ENCODE measurements at regions not wholly inside any gene's neighbourhood (a gene's known extent, or its start where the extent isn't known, plus 50 kb on each side); places are given as distances from the start of the nearest gene placed in this dataset.
A peak's percentile ranks its signal among the peaks of the same experiment; 100 is the strongest.
"Not testable (repeated sequence)": the region's sequence is repeated elsewhere in the genome, so short reads cannot be mapped to it uniquely, and the experiment has no call there.

DNA sequence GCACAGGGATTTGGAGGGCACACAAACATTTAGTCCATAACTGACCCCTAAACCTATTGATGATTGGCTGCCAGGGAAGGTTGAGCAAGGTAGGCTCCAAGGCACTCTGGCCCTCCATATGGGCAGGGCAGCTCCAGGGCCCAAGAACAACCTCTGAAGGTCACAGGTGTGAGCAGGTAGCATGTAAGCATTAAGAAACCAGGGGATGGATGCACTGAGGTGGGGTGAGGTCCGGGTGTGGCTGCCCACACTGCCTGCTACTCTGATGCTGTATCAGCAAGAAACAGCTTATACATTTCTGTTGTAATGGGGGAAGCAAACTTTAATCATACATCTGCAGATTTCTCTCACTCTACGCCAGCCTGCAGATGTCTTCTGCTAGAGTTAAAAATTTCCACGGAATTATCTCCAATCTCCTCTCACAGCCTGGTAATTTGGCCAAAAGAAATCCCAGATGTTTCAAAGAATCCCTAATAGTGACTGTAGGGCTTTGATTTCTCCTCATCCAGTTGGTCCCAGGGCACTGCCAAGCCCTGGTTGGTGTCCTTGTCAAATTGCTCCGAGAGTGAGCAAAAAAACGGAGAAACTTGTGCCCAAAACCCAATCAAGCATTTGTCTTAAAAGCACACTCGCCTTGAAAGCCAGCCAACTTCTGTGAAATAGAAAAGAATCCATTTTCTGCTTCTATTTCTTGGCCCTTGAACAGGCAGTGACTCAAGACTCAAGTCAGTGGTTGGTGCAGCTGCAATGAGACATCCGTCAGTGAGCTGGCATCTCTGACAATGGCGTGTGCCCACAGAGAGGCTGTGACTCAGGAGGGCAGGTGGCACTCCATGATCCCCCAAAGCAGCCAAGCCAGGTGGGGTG, 72.5 kb upstream of the MRI1 start:
- no peaks in the 10 kb centered on the region for H3K9me3 ChIP-seq (ENCODE audit: low read depth)
- H3K9ac ChIP-seq = no peak overlapping the region
- H4K20me1 ChIP-seq (ENCODE audit: insufficient read depth) = no peaks in the 10 kb centered on the region
- WGBS, 2 experiments (ENCODE audit: low coverage in 1 of 2, low lambda C conversion rate in 2 of 2, missing lambda C conversion rate in 2 of 2) = 6 to 12% methylated on average over 8 of the region's 8 CpGs
- no peaks in the 10 kb centered on the region for H3K79me2 ChIP-seq (ENCODE audit: insufficient read depth)
- H3K36me3 ChIP-seq (ENCODE audit: low read depth) = no peaks in the 10 kb centered on the region
- no peak overlapping the region for H3K4me2 ChIP-seq (ENCODE audit: unreplicated experiment)
- peak; percentile 89 for DNase-seq
- H3K27ac ChIP-seq = no peak overlapping the region
- H3K4me3 ChIP-seq = no peak overlapping the region
- peaks cover 12% of the 10 kb centered on the region; the same call in 1 of the 2 replicates for H3F3A ChIP-seq (ENCODE audit: insufficient read depth)
- no peak for TF ChIP-seq EZH2 (IDR thresholded peaks at IDR 0.05; ENCODE audit: insufficient read depth, poor library complexity, severe bottlenecking)
- TF ChIP-seq EZH2phosphoT487 (IDR thresholded peaks at IDR 0.05; ENCODE audit: insufficient read depth, low read depth) = no peak
- no peaks in the 10 kb centered on the region for H3K27me3 ChIP-seq (replicated peaks; ENCODE audit: insufficient read depth)
- H3K9me2 ChIP-seq (ENCODE audit: insufficient read depth) = no peaks in the 10 kb centered on the region
- peaks cover 9% of the 10 kb centered on the region; the same call in 1 of the 2 replicates for H3K4me1 ChIP-seq (ENCODE audit: insufficient read depth)
- H2AFZ ChIP-seq = no peak overlapping the region
- in situ Hi-C loops (cut with MboI) = no loop called here

- H3K36me3 ChIP-seq (ENCODE audit: low read depth) = no peaks in the 10 kb centered on the region
- H3K4me2 ChIP-seq (ENCODE audit: unreplicated experiment) = no peak overlapping the region
- in situ Hi-C loops (cut with MboI) = no loop called here
- H4K20me1 ChIP-seq (ENCODE audit: insufficient read depth) = no peaks in the 10 kb centered on the region
- peaks cover 9% of the 10 kb centered on the region; the same call in 1 of the 2 replicates for H3K4me1 ChIP-seq (ENCODE audit: insufficient read depth)
- 63 to 70% methylated on average over 3 of the region's 3 CpGs for WGBS, 2 experiments (ENCODE audit: low coverage in 1 of 2, low lambda C conversion rate in 2 of 2, missing lambda C conversion rate in 2 of 2)
- H3K27ac ChIP-seq = no peak overlapping the region
- no peak overlapping the region for H3K9ac ChIP-seq
- no peaks in the 10 kb centered on the region for H3K9me3 ChIP-seq (ENCODE audit: low read depth)
- H3K27me3 ChIP-seq (replicated peaks; ENCODE audit: insufficient read depth) = no peaks in the 10 kb centered on the region
- no peaks in the 10 kb centered on the region for H3K9me2 ChIP-seq (ENCODE audit: insufficient read depth)
- H2AFZ ChIP-seq = no peak overlapping the region
- H3F3A ChIP-seq (ENCODE audit: insufficient read depth) = peaks cover 12% of the 10 kb centered on the region; the same call in 1 of the 2 replicates
- TF ChIP-seq EZH2 (IDR thresholded peaks at IDR 0.05; ENCODE audit: insufficient read depth, poor library complexity, severe bottlenecking) = no peak
- no peak for TF ChIP-seq EZH2phosphoT487 (IDR thresholded peaks at IDR 0.05; ENCODE audit: insufficient read depth, low read depth)
- H3K79me2 ChIP-seq (ENCODE audit: insufficient read depth) = no peaks in the 10 kb centered on the region
- H3K4me3 ChIP-seq = no peak overlapping the region
- peak; percentile 51 for DNase-seq
These were observed 75.2 kb upstream of the MRI1 start for GRCh38 chr19:13689085-13689484.

DNA sequence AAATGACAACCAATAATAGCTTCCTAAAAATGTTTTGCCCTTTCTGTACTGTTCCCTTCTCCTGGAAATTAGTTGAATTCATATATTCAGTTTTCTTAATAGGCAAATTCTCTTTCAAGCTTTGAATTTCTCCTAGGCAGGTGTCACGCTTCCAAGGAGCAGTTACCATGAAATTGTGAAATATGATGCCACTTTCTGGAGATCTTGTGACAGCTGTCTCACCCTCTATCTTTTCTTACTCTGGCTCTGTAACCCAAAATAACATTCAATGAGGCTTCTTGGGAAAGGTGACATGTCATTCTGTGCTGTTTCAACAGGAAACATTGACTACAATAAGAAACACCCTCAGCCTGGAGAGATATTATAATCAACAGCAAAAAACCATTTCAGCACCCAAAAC, 80.3 kb upstream of the MRI1 start:
- H3F3A ChIP-seq (ENCODE audit: insufficient read depth) = no peaks in the 10 kb centered on the region
- no peak overlapping the region for H3K27ac ChIP-seq
- no peaks in the 10 kb centered on the region for H3K9me3 ChIP-seq (ENCODE audit: low read depth)
- DNase-seq = no peak
- H3K4me2 ChIP-seq (ENCODE audit: unreplicated experiment) = no peak overlapping the region
- no peak overlapping the region for H3K9ac ChIP-seq
- 25% methylated on average over 1 of the region's 1 CpG for WGBS, 2 experiments (ENCODE audit: low coverage in 1 of 2, low lambda C conversion rate in 2 of 2, missing lambda C conversion rate in 2 of 2)
- no peaks in the 10 kb centered on the region for H3K79me2 ChIP-seq (ENCODE audit: insufficient read depth)
- no peaks in the 10 kb centered on the region for H3K4me1 ChIP-seq (ENCODE audit: insufficient read depth)
- H2AFZ ChIP-seq = no peak overlapping the region
- TF ChIP-seq EZH2phosphoT487 (IDR thresholded peaks at IDR 0.05; ENCODE audit: insufficient read depth, low read depth) (no peak), EZH2 (IDR thresholded peaks at IDR 0.05; ENCODE audit: insufficient read depth, poor library complexity, severe bottlenecking) (no peak)
- H3K9me2 ChIP-seq (ENCODE audit: insufficient read depth) = no peaks in the 10 kb centered on the region
- no peaks in the 10 kb centered on the region for H4K20me1 ChIP-seq (ENCODE audit: insufficient read depth)
- no peaks in the 10 kb centered on the region for H3K36me3 ChIP-seq (ENCODE audit: low read depth)
- no peak overlapping the region for H3K4me3 ChIP-seq
- no peaks in the 10 kb centered on the region for H3K27me3 ChIP-seq (replicated peaks; ENCODE audit: insufficient read depth)
- in situ Hi-C loops (cut with MboI) = no loop called here

DNA sequence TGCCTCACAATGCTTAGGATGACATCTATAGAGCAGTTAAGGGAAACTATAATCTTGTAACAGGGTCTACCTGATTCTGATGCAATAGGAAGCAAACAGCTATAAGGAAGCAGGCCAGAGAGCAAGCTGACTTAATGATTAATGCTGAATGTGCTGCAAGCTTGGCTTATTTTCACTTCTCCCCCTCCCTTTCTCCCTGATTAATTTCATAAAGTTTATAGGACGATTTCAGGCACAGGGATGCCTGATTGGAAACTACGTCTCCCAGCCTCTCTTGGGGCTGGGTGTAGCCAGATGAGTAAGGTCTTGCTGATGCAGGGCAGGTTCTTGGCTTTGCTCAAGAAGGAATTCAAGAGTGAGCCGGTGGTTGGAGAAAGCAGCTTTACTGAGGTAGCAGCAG, 82.8 kb upstream of the MRI1 start:
- whole genome bisulfite sequencing, 2 experiments (ENCODE audit: low coverage in 1 of 2, low lambda C conversion rate in 2 of 2, missing lambda C conversion rate in 2 of 2) = 44 to 57% methylated on average over 3 of the region's 3 CpGs
- Histone ChIP-seq H3K27ac (no peak overlapping the region), H4K20me1 (ENCODE audit: insufficient read depth) (no peaks in the 10 kb centered on the region), H3K79me2 (ENCODE audit: insufficient read depth) (no peaks in the 10 kb centered on the region), H3F3A (ENCODE audit: insufficient read depth) (no peaks in the 10 kb centered on the region), H3K27me3 (replicated peaks; ENCODE audit: insufficient read depth) (no peaks in the 10 kb centered on the region), H2AFZ (no peak overlapping the region), H3K9me2 (ENCODE audit: insufficient read depth) (no peaks in the 10 kb centered on the region), H3K4me3 (no peak overlapping the region), H3K9ac (no peak overlapping the region), H3K36me3 (ENCODE audit: low read depth) (no peaks in the 10 kb centered on the region), H3K4me1 (ENCODE audit: insufficient read depth) (no peaks in the 10 kb centered on the region), H3K4me2 (ENCODE audit: unreplicated experiment) (no peak overlapping the region), H3K9me3 (ENCODE audit: low read depth) (no peaks in the 10 kb centered on the region)
- DNase-seq = peak; percentile 49
- in situ Hi-C loops (cut with MboI) = no loop called here
- no peak for TF ChIP-seq EZH2phosphoT487 (IDR thresholded peaks at IDR 0.05; ENCODE audit: insufficient read depth, low read depth)
- TF ChIP-seq EZH2 (IDR thresholded peaks at IDR 0.05; ENCODE audit: insufficient read depth, poor library complexity, severe bottlenecking) = no peak

- 48 to 79% methylated on average over 7 of the region's 7 CpGs for WGBS, 2 experiments (ENCODE audit: low coverage in 1 of 2, low lambda C conversion rate in 2 of 2, missing lambda C conversion rate in 2 of 2)
- H3K4me2 ChIP-seq (ENCODE audit: unreplicated experiment); H3K27ac ChIP-seq; H2AFZ ChIP-seq; DNase-seq; H3K79me2 ChIP-seq (ENCODE audit: insufficient read depth); H3K4me1 ChIP-seq (ENCODE audit: insufficient read depth); H3K4me3 ChIP-seq; H3K27me3 ChIP-seq (replicated peaks; ENCODE audit: insufficient read depth); H3K9me2 ChIP-seq (ENCODE audit: insufficient read depth); in situ Hi-C loops (cut with MboI); H3F3A ChIP-seq (ENCODE audit: insufficient read depth); H4K20me1 ChIP-seq (ENCODE audit: insufficient read depth); H3K9ac ChIP-seq; H3K9me3 ChIP-seq (ENCODE audit: low read depth); H3K36me3 ChIP-seq (ENCODE audit: low read depth): not testable (repeated sequence)
These were observed 83.5 kb upstream of the MRI1 start for GRCh38 chr19:13680708-13681360.

DNA sequence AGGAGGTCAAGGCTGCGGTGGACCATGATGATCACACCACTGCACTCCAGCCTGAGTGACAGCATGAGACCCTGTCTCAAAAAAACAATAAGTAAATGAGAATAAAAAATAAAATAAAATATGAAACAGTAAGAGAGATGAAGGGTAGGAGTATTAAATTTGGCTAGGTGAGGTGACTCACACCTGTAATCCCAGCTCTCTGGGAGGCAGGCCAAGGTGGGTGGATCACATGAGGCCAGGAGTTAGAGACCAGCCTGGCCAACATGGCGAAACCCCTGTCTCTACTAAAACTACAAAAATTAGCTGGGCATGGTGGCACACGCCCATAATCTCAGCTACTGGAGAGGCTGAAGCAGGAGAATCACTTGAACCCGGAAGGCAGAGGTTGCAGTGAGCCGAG, 87.4 kb upstream of the MRI1 start:
- H3K9ac ChIP-seq; DNase-seq; in situ Hi-C loops (cut with MboI); H3K36me3 ChIP-seq (ENCODE audit: low read depth); H3K79me2 ChIP-seq (ENCODE audit: insufficient read depth); H3K9me2 ChIP-seq (ENCODE audit: insufficient read depth); H3K27ac ChIP-seq; H2AFZ ChIP-seq; H4K20me1 ChIP-seq (ENCODE audit: insufficient read depth); H3K4me2 ChIP-seq (ENCODE audit: unreplicated experiment); H3F3A ChIP-seq (ENCODE audit: insufficient read depth); H3K4me1 ChIP-seq (ENCODE audit: insufficient read depth); H3K9me3 ChIP-seq (ENCODE audit: low read depth); H3K27me3 ChIP-seq (replicated peaks; ENCODE audit: insufficient read depth); H3K4me3 ChIP-seq: not testable (repeated sequence)
- 81 to 84% methylated on average over 5 of the region's 5 CpGs for WGBS, 2 experiments (ENCODE audit: low coverage in 1 of 2, low lambda C conversion rate in 2 of 2, missing lambda C conversion rate in 2 of 2)
